ENCODE measurements at regions not wholly inside any gene's neighbourhood (a gene's known extent, or its start where the extent isn't known, plus 50 kb on each side); places are given as distances from the start of the nearest gene placed in this dataset.

GRCh38 chr10:78853864-78854263 is 214.9 kb upstream of the ZMIZ1 start:
- no peak for DNase-seq

GRCh38 chr10:78856421-78856820 is 212.3 kb upstream of the ZMIZ1 start:
- no peak for DNase-seq

GRCh38 chr10:78857193-78857592 is 211.6 kb upstream of the ZMIZ1 start:
- no peak for DNase-seq

GRCh38 chr10:78859266-78859665 is 209.5 kb upstream of the ZMIZ1 start:
- DNase-seq, result no peak

GRCh38 chr10:78859769-78860168 is 209.0 kb upstream of the ZMIZ1 start:
- no peak for DNase-seq

- DNase-seq, result no peak
These were observed 208.4 kb upstream of the ZMIZ1 start for GRCh38 chr10:78860260-78860914.

GRCh38 chr10:78861529-78862327 is 207.0 kb upstream of the ZMIZ1 start:
- DNase-seq, result no peak

- no peak for DNase-seq
These were observed 206.5 kb upstream of the ZMIZ1 start for GRCh38 chr10:78862328-78862640.

GRCh38 chr10:78863140-78863905 is 205.4 kb upstream of the ZMIZ1 start:
- DNase-seq, result no peak

GRCh38 chr10:78863906-78864239 is 204.9 kb upstream of the ZMIZ1 start:
- no peak for DNase-seq

GRCh38 chr10:78864761-78865537 is 203.8 kb upstream of the ZMIZ1 start:
- DNase-seq, result no peak

- DNase-seq, result no peak
These were observed 203.3 kb upstream of the ZMIZ1 start for GRCh38 chr10:78865538-78865875.

GRCh38 chr10:78865931-78866717 is 202.6 kb upstream of the ZMIZ1 start:
- DNase-seq, result no peak

- DNase-seq, result no peak
These were observed 201.8 kb upstream of the ZMIZ1 start for GRCh38 chr10:78866731-78867554.

- DNase-seq, result no peak
These were observed 201.2 kb upstream of the ZMIZ1 start for GRCh38 chr10:78867555-78867939.

- no peak for DNase-seq
These were observed 200.7 kb upstream of the ZMIZ1 start for GRCh38 chr10:78868048-78868447.

GRCh38 chr10:78868456-78868855 is 200.3 kb upstream of the ZMIZ1 start:
- no peak for DNase-seq

GRCh38 chr10:78868861-78869260 is 199.9 kb upstream of the ZMIZ1 start:
- no peak for DNase-seq

GRCh38 chr10:78869508-78870454 is 199.0 kb upstream of the ZMIZ1 start:
- DNase-seq, result no peak

GRCh38 chr10:78870458-78870857 is 198.3 kb upstream of the ZMIZ1 start:
- no peak for DNase-seq

GRCh38 chr10:78871796-78872195 is 197.0 kb upstream of the ZMIZ1 start:
- no peak for DNase-seq
